GM13976 (cell line): ENCODE measurements at regions not wholly inside any gene's neighbourhood (a gene's known extent, or its start where the extent isn't known, plus 50 kb on each side); places are given as distances from the start of the nearest gene placed in this dataset.

Experiments used
- DNase-seq: peaks from one replicate; pipeline ENCODE4 v3.0.0; 2012; ENCODE audit warnings: low spot score
- CTCF ChIP-seq: IDR thresholded peaks from 2 replicates; pipeline ENCODE4 v1.5.1; 2012; ENCODE audit warnings: borderline replicate concordance, mild to moderate bottlenecking; ENCODE audit not compliant: insufficient read depth; ENCODE audit errors: extremely low read depth, missing control alignments, control extremely low read depth
- in situ Hi-C: fragments of 300-500 bp; cut with MboI; formaldehyde crosslinking; loops from one replicate; pipeline ENCODE4 v1.12.0; 2022; ENCODE audit warnings: low sequenced_read_pairs, mixed read lengths, inconsistent platforms; ENCODE audit not compliant: unreplicated experiment

GRCh38 chr6:94127716-94128115 lies 708.4 kb upstream of the EPHA7 start:
- DNase-seq, result no peak
- in situ Hi-C loops, result no loop called here
- TF ChIP-seq CTCF, result no peak

GRCh38 chr6:94124333-94124732 lies 705.0 kb upstream of the EPHA7 start:
- DNase-seq, result no peak
- in situ Hi-C loops, result no loop called here
- TF ChIP-seq CTCF, result no peak

DNA sequence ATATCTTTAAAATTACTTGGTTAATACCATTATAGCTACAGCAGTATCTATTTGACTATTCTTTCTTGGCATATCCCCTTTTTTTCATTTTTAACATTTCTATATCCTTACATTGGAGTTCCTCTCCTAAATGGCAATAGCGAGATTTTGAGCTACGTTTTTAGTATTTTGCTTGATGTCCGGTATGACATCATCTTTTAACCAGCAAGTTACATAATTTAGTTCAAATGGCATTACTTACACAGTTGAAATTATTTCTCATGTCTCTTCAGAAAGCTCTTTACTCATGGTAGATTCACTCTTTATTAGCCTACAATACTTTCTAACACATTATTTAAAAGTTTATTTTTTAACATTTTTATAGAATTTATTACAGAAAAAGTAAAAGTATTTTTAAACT lies 701.7 kb upstream of the EPHA7 start:
- no peak for TF ChIP-seq CTCF
- DNase-seq, result no peak
- in situ Hi-C loops, result no loop called here

GRCh38 chr6:94099072-94099471 lies 679.7 kb upstream of the EPHA7 start:
- TF ChIP-seq CTCF, result no peak
- in situ Hi-C loops, result no loop called here

DNA sequence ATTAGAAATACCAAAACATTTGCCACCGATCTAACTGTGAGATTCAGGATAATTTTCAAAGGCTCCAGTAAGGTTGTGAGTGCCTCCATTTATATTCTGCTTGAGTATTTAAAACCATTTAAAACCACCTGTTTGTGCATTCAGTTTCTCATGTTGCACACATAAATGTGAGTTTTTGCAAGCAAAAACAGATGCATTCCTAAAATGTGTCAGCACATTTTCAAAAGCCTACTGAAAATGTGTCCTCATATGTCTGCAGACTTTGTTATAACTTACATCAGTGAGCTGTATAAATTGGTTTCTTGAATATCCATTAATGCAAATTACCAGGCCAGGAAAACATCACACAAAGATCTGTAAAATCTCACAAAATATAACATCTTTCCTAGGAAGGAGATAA lies 676.6 kb upstream of the EPHA7 start:
- DNase-seq, result no peak
- in situ Hi-C loops, result no loop called here
- no peak for TF ChIP-seq CTCF

More at GRCh38 chr6:94099072-94099471, 679.7 kb upstream of the EPHA7 start:
- DNase-seq, result no peak

DNA sequence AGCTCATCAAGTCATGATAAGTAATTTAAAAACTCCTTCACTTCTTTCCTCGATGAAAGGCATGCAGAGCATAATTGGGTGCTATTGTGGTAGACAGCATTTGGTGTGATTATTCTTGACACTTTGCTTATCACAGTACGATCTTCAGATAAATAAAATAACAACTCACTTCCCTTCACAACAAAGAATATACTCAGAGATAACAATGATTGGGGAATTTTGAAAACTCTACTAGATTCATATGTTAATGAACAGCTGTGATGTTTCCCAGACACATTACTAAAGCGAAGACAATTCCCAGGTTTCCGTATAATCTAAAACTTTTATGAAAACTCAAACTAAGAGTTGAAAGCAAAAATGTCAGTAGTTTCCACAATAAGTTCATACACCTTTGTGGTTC lies 670.6 kb upstream of the EPHA7 start:
- TF ChIP-seq CTCF, result no peak
- no peak for DNase-seq
- in situ Hi-C loops, result no loop called here

DNA sequence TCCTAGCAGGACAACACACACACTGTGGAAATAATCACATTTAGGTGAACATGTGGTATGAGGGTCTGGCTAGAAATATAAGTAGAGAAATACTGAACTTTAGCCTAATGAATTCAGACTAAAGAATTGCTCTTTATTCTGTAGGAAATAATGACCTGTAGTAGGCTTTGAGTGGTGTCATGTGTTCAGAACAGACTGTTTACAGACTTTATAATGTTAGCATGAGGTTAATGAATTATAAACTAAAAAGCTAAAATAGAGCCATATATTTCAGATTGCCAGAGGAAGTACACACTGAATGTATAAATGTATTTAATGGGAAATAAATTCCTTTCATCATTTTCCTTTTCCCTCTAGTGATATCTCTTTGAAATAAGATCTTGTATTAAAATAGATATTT lies 669.5 kb upstream of the EPHA7 start:
- in situ Hi-C loops, result no loop called here
- TF ChIP-seq CTCF, result no peak
- no peak for DNase-seq
